Pancreas (tissue), 10 donors: ENCODE measurements at regions not wholly inside any gene's neighbourhood (a gene's known extent, or its start where the extent isn't known, plus 50 kb on each side); places are given as distances from the start of the nearest gene placed in this dataset.

ENCODE experiments used
- ATAC-seq, 4 donors: fragments of 200-7000 bp; cut with Tn5 transposase; one replicate each; pipeline versions ENCODE4 v1.8.0 to v1.9.1; 2020; ENCODE audit warnings: mild to moderate bottlenecking in 4 of 4, moderate library complexity in 4 of 4
- DNase-seq, 6 donors: peaks; one replicate each; pipeline ENCODE4 v3.0.0-alpha.2; 2020
- FAIRE-seq: peaks from 2 replicates; lab custom pipeline; 2012; peaks lifted over from hg19 to GRCh38; lab: Jason Lieb, UNC
- H3K27ac ChIP-seq, 4 donors: fragments of 200-600 bp; sonication (generic); 1 replicate in 3 of 4; 2 replicates in 1 of 4; pipeline versions ENCODE4 v1.5.0 to v1.8.0; 2020
- H3K27me3 ChIP-seq, 4 donors: fragments of 200-600 bp; one replicate each; pipeline ENCODE4 v1.8.0; 2021
- H3K36me3 ChIP-seq, 3 donors: fragments of 200-600 bp; sonication (generic) in 1 of 3; one replicate each; pipeline versions ENCODE4 v1.5.0 to v1.8.0; 2020 to 2021
- H3K4me1 ChIP-seq, 3 donors: fragments of 200-600 bp; one replicate each; pipeline ENCODE4 v1.8.0; 2021
- H3K4me3 ChIP-seq, 4 donors: fragments of 200-600 bp; sonication (generic) in 2 of 4; one replicate each; pipeline versions ENCODE4 v1.5.0 to v1.8.0; 2020 to 2021
- H3K9me3 ChIP-seq, 4 donors: fragments of 200-600 bp; one replicate each; pipeline ENCODE4 v1.8.0; 2021
- WGBS, 2 donors: extraction: QIAGEN DNeasy Blood & Tissue Kit; methylation state at CpG; one replicate each; pipeline ENCODE4 v1.1.7; 2013; 5-methylcytosine and 5-hydroxymethylcytosine counted together
- intact Hi-C, 3 donors: fragments of 100-400 bp; cut with DNase I; formaldehyde crosslinking; loops; one replicate each; pipeline versions ENCODE4 v1.11.1 to v1.14.2; 2022
- TF ChIP-seq, protein P1 (sequence below), 4 donors: fragments of 200-600 bp; sonication (generic) in 3 of 4; IDR thresholded peaks; one replicate each; pipeline versions ENCODE4 v1.5.0 to v1.8.0; 2021; ENCODE audit warnings: antibody characterized with exemption in 4 of 4
- donor health status: healthy with polysubstance abuse.
- donor health status: DM: no; HTN: no; CAD: no; lungs with moderate emphysema.
- donor health status: DM: no; HTN: no; CAD: no.
- donor health status: control.
- donor health status: control.
- donor health status: Bipolar disorder and iron deficiency.
- donor health status: DM: yes; HTN: yes; CAD: no.
- donor health status: DM: no; HTN: no; CAD: no.
- donor health status: DM: no; HTN: no; CAD: no.
- donor health status: DM: yes; HTN: yes; CAD: no.

DNA sequence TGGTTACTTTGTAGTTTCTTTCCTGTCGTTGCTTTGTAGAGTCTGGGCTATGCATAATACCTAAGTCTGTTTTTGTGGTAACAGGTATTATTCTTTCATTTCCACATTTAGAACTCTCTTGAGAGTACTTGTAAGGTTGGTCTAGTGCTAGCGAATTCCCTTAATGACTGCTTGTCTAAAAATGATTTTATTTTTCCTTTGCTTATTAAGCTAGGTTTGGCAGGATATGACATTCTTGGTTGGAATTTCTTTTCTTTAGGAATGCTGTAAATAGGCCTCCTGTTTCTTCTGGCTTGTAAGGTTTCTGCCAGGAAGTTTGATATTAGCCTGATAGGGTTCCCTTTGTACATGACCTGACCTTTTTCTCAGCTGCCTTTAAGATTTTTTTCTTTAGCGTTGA lies 70.1 kb upstream of the SGO1 start:
- no peaks in the 10 kb centered on the region for H3K4me1 ChIP-seq
- H3K27me3 ChIP-seq = no peaks in the 10 kb centered on the region
- 70 to 71% methylated on average over 3 of the region's 3 CpGs for whole genome bisulfite sequencing, 2 donors
- ATAC-seq = no peak
- no peak overlapping the region for H3K4me3 ChIP-seq
- H3K27ac ChIP-seq = no peak overlapping the region
- FAIRE-seq = no peak
- no peaks in the 10 kb centered on the region for H3K9me3 ChIP-seq
- H3K36me3 ChIP-seq = no peaks in the 10 kb centered on the region
- no peak for DNase-seq
- intact Hi-C loops = no loop called here
- TF ChIP-seq, protein P1, sequence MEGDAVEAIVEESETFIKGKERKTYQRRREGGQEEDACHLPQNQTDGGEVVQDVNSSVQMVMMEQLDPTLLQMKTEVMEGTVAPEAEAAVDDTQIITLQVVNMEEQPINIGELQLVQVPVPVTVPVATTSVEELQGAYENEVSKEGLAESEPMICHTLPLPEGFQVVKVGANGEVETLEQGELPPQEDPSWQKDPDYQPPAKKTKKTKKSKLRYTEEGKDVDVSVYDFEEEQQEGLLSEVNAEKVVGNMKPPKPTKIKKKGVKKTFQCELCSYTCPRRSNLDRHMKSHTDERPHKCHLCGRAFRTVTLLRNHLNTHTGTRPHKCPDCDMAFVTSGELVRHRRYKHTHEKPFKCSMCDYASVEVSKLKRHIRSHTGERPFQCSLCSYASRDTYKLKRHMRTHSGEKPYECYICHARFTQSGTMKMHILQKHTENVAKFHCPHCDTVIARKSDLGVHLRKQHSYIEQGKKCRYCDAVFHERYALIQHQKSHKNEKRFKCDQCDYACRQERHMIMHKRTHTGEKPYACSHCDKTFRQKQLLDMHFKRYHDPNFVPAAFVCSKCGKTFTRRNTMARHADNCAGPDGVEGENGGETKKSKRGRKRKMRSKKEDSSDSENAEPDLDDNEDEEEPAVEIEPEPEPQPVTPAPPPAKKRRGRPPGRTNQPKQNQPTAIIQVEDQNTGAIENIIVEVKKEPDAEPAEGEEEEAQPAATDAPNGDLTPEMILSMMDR (IDR thresholded peaks at IDR 0.05) = no peak

DNA sequence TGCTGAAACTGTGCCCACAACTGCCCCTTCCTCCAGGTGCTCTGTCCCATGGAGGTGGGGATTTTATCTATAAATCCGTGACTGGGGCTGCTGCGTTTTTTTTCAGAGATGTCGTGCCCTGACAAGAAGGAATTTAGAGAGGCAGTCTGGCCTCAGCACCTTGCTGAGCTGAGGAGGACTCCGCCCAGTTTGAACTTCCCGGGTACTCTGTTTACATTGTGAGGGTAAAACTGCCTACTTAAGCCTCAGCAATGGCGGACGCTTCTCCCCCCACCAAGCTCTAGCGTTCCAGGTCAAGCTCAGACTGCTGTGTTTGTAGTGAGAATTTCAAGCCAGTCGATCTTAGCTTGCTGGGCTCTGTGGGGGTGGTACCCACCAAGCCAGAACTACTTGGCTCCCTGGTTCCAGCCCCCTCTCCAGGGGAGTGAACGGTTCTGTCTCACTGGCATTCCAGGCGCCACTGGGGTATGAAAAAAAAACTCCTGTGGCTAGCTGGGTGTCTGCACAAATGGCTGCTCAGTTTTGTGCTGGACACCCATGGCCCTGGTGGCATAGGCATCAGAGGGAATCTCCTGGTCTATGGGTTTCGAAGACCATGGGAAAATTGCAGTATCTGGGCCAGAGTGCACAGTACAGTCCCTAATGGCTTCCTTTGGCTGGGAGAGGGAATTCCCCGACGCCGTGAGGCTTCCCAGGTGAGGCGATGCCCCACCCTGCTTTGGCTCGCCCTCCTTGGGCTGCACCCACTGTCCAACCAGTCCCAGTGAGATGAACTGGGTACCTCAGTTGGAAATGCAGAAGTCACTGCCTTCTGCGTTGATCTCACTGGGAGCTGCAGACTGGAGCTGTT lies 68.5 kb upstream of the SGO1 start:
- WGBS, 2 donors = 81 to 84% methylated on average over 18 of the region's 18 CpGs
- H3K4me3 ChIP-seq = no peak overlapping the region
- TF ChIP-seq, protein P1 (IDR thresholded peaks at IDR 0.05) = no peak
- H3K36me3 ChIP-seq = no peaks in the 10 kb centered on the region
- H3K9me3 ChIP-seq = no peaks in the 10 kb centered on the region
- no peaks in the 10 kb centered on the region for H3K4me1 ChIP-seq
- intact Hi-C loops = no loop called here
- DNase-seq (no peak), ATAC-seq (no peak), FAIRE-seq (no peak)
- H3K27ac ChIP-seq = no peak overlapping the region
- no peaks in the 10 kb centered on the region for H3K27me3 ChIP-seq

DNA sequence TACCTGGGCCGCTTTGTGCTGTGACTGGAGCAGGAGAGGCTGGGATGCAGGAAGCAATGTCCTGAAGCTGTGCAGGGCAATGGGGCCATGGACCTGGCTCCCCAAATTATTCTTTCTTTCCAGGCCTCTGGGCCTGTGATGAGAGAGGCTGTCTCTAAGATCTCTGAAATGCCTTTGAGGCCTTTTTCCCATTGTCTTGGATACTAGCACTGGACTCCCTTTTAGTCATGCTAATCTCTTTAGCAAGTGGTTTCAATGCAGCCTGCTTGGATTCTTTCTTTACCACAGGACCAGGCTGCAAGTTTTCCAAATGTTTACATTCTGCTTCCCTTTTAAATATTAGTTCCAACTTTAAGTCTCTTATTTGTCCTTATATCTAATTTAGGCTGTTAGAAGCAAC lies 64.8 kb upstream of the SGO1 start:
- no peak for ATAC-seq
- no peak overlapping the region for H3K27ac ChIP-seq
- H3K4me1 ChIP-seq = no peaks in the 10 kb centered on the region
- intact Hi-C loops = no loop called here
- no peaks in the 10 kb centered on the region for H3K27me3 ChIP-seq
- no peaks in the 10 kb centered on the region for H3K36me3 ChIP-seq
- H3K4me3 ChIP-seq = no peak overlapping the region
- DNase-seq = no peak
- no peaks in the 10 kb centered on the region for H3K9me3 ChIP-seq
- TF ChIP-seq, protein P1 (IDR thresholded peaks at IDR 0.05) = no peak
- FAIRE-seq = no peak
- WGBS, 2 donors = 93 to 96% methylated on average over 1 of the region's 1 CpG

DNA sequence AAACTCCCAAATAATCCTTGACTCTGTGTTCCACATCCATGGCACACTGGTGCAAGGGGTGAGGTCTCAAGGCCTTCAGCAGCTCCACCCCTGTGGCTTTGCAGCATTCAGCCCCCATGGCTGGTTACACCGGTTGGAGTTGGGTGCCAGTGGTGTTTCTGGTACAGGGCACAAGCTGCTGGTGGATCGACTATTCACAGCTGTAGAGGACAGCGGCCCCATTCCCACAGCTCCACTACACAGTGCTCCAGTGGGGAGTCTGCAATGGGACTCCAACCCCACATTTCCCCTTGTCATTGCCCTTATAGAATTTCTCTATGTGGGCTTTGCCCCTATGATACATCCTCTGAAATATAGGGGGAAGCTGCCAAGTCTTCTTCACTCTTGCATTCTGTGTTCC lies 64.3 kb upstream of the SGO1 start:
- intact Hi-C loops = no loop called here
- DNase-seq (no peak), ATAC-seq (no peak), FAIRE-seq (no peak)
- H3K4me1 ChIP-seq = no peaks in the 10 kb centered on the region
- H3K4me3 ChIP-seq = no peak overlapping the region
- no peak overlapping the region for H3K27ac ChIP-seq
- 92 to 95% methylated on average over 3 of the region's 3 CpGs for WGBS, 2 donors
- no peaks in the 10 kb centered on the region for H3K36me3 ChIP-seq
- TF ChIP-seq, protein P1 (IDR thresholded peaks at IDR 0.05) = no peak
- no peaks in the 10 kb centered on the region for H3K27me3 ChIP-seq
- no peaks in the 10 kb centered on the region for H3K9me3 ChIP-seq

DNA sequence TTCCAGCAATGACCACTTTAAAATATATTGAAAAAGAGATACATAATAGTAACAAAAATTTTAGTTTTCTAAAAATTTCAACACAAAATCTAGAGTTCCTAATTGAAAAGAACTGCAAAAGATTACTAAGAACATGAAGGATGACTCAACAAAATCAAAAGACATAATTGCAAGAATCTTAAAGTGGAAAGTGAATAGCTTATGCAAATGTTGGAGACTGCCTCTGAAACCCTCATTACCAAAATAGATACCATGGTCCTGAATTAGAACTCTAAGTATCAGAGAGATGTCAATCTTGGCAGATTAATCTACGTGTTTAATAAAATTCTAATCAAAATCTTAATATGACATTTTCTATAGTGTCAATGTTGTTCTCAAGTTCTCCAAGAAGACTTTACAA lies 60.7 kb upstream of the SGO1 start:
- WGBS, 2 donors = 61 to 72% methylated on average over 1 of the region's 1 CpG
- no peaks in the 10 kb centered on the region for H3K36me3 ChIP-seq
- FAIRE-seq = no peak
- no peak overlapping the region for H3K27ac ChIP-seq
- TF ChIP-seq, protein P1 (IDR thresholded peaks at IDR 0.05) = no peak
- intact Hi-C loops = no loop called here
- ATAC-seq = no peak
- no peaks in the 10 kb centered on the region for H3K9me3 ChIP-seq
- H3K4me1 ChIP-seq = no peaks in the 10 kb centered on the region
- no peak overlapping the region for H3K4me3 ChIP-seq
- H3K27me3 ChIP-seq = no peaks in the 10 kb centered on the region
- no peak for DNase-seq
